Ovary (tissue), 7 donors: ENCODE measurements at regions not wholly inside any gene's neighbourhood (a gene's known extent, or its start where the extent isn't known, plus 50 kb on each side); places are given as distances from the start of the nearest gene placed in this dataset.

Experiments
- DNase-seq, 5 donors: peaks; one replicate each; pipeline ENCODE4 v3.0.0-alpha.2; 2019 to 2020
- H3K27ac ChIP-seq, 2 donors: fragments of 200-600 bp; one replicate each; pipeline versions ENCODE4 v1.5.1 to v1.8.0; 2019 to 2022
- H3K27me3 ChIP-seq: fragments of 200-600 bp; one replicate; pipeline ENCODE4 v1.8.0; 2022
- H3K36me3 ChIP-seq: fragments of 200-600 bp; sonication (generic); one replicate; pipeline ENCODE4 v1.5.1; 2019
- H3K4me1 ChIP-seq: one replicate; pipeline ENCODE4 v1.8.1; 2013; ENCODE audit warnings: mild to moderate bottlenecking, moderate library complexity; ENCODE audit not compliant: insufficient read depth
- H3K4me3 ChIP-seq: fragments of 200-600 bp; sonication (generic); one replicate; pipeline ENCODE4 v1.5.1; 2017
- H3K9me3 ChIP-seq, 2 donors: fragments of 200-600 bp in 1 of 2; sonication (generic) in 1 of 2; one replicate each; pipeline versions ENCODE4 v1.5.1 to v1.8.1; 2013 to 2019; ENCODE audit warnings: mild to moderate bottlenecking in 1 of 2, moderate library complexity in 1 of 2
- EP300 ChIP-seq: sonication (generic); formaldehyde crosslinking; IDR thresholded peaks from one replicate; pipeline ENCODE4 v1.6.1; 2017; ENCODE audit warnings: antibody characterized with exemption
- POLR2A ChIP-seq: fragments of 450-650 bp; IDR thresholded peaks from one replicate; pipeline ENCODE4 v1.6.1; 2017; ENCODE audit warnings: antibody characterized with exemption, mild to moderate bottlenecking, moderate library complexity
- WGBS, 3 donors: extraction: QIAGEN DNeasy Blood & Tissue Kit in 1 of 3; methylation state at CpG; one replicate each; pipeline versions ENCODE4 v1.1.5 to v1.1.7; 2013 to 2017; 5-methylcytosine and 5-hydroxymethylcytosine counted together
- intact Hi-C, 4 donors: fragments of 100-400 bp; cut with DNase I; formaldehyde crosslinking; loops; one replicate each; pipeline versions ENCODE4 v1.11.0 to v1.15.1; 2022 to 2023
- TF ChIP-seq, protein P1 (sequence below), 3 donors: fragments of 450-650 bp in 2 of 3; fragments of 200-600 bp in 1 of 3; IDR thresholded peaks; one replicate each; pipeline versions ENCODE4 v1.5.1 to v1.8.0; 2016 to 2022; ENCODE audit warnings: antibody characterized with exemption in 3 of 3, mild to moderate bottlenecking in 1 of 3
- donor health status: DM: no; HTN: no; CAD: no; lungs with moderate emphysema.
- donor health status: DM: no; HTN: no; CAD: no.
- donor health status: Bipolar disorder and iron deficiency.
- donor health status: DM: no; HTN: no; CAD: no.
- donor health status: DM: yes; HTN: yes; CAD: no.

- Histone ChIP-seq H3K27me3 (no peaks in the 10 kb centered on the region), H3K36me3 (no peaks in the 10 kb centered on the region), H3K9me3 (no peaks in the 10 kb centered on the region), H3K4me1 (no peaks in the 10 kb centered on the region), H3K4me3 (no peak overlapping the region), H3K27ac (no peak overlapping the region)
- TF ChIP-seq, protein P1, sequence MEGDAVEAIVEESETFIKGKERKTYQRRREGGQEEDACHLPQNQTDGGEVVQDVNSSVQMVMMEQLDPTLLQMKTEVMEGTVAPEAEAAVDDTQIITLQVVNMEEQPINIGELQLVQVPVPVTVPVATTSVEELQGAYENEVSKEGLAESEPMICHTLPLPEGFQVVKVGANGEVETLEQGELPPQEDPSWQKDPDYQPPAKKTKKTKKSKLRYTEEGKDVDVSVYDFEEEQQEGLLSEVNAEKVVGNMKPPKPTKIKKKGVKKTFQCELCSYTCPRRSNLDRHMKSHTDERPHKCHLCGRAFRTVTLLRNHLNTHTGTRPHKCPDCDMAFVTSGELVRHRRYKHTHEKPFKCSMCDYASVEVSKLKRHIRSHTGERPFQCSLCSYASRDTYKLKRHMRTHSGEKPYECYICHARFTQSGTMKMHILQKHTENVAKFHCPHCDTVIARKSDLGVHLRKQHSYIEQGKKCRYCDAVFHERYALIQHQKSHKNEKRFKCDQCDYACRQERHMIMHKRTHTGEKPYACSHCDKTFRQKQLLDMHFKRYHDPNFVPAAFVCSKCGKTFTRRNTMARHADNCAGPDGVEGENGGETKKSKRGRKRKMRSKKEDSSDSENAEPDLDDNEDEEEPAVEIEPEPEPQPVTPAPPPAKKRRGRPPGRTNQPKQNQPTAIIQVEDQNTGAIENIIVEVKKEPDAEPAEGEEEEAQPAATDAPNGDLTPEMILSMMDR (IDR thresholded peaks at IDR 0.05) = no peak
- no peak for TF ChIP-seq POLR2A
- no peak for TF ChIP-seq EP300
- intact Hi-C loops = no loop called here
- 81 to 83% (median 81%) methylated on average over 2 of the region's 2 CpGs for WGBS, 3 donors
- no peak for DNase-seq
These were observed 195.6 kb downstream of the FSIP2 start for GRCh38 chr2:185934232-185934631.

GRCh38 chr2:185939858-185940257, 201.3 kb downstream of the FSIP2 start:
- H3K27me3 ChIP-seq = peaks cover 2% of the 10 kb centered on the region
- H3K27ac ChIP-seq = no peak overlapping the region
- H3K36me3 ChIP-seq = no peaks in the 10 kb centered on the region
- no peak for DNase-seq
- H3K9me3 ChIP-seq = peaks cover 0 to 3% of the 10 kb centered on the region in 2 donors
- no peaks in the 10 kb centered on the region for H3K4me1 ChIP-seq
- intact Hi-C loops = no loop called here
- no peak for TF ChIP-seq POLR2A
- TF ChIP-seq, protein P1 (IDR thresholded peaks at IDR 0.05) = no peak
- no peak for TF ChIP-seq EP300
- H3K4me3 ChIP-seq = no peak overlapping the region

DNA sequence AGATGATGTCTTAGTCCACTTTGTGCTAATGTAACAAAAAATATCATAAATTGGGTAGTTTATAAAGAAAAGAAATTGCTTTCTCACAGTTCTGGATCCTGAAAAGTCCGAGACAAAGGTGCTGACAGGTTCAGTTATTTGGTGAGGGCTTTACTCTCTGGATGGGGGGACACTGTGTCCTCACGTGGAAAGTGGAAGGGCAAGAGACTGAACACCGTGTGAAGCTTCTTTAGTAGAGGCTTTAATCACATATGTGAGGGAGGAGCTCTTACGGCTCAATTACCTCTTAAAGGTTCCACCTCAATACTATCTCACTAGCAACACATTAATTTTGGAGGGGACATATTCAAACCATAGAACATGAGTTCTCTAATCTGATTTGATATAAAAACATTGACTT, 204.3 kb downstream of the FSIP2 start:
- 90 to 92% (median 90%) methylated on average over 4 of the region's 4 CpGs for WGBS, 3 donors

GRCh38 chr2:185947722-185948121, 209.1 kb downstream of the FSIP2 start:
- no peaks in the 10 kb centered on the region for H3K4me1 ChIP-seq
- no peaks in the 10 kb centered on the region for H3K27me3 ChIP-seq
- H3K9me3 ChIP-seq = peaks cover 0 to 3% of the 10 kb centered on the region in 2 donors
- TF ChIP-seq POLR2A (no peak), EP300 (no peak)
- TF ChIP-seq, protein P1 (IDR thresholded peaks at IDR 0.05) = no peak
- no peak overlapping the region for H3K27ac ChIP-seq
- no peak overlapping the region for H3K4me3 ChIP-seq
- DNase-seq = no peak
- intact Hi-C loops = no loop called here
- 81 to 84% (median 81%) methylated on average over 2 of the region's 2 CpGs for WGBS, 3 donors
- no peaks in the 10 kb centered on the region for H3K36me3 ChIP-seq

More for the DNA sequence above, 204.3 kb downstream of the FSIP2 start:
- Histone ChIP-seq H3K4me3 (no peak overlapping the region), H3K27ac (no peak overlapping the region), H3K4me1 (no peaks in the 10 kb centered on the region), H3K36me3 (no peaks in the 10 kb centered on the region), H3K9me3 (peaks cover 0 to 3% of the 10 kb centered on the region in 2 donors), H3K27me3 (peaks cover 2% of the 10 kb centered on the region)
- TF ChIP-seq POLR2A = no peak
- no peak for TF ChIP-seq EP300
- TF ChIP-seq, protein P1 (IDR thresholded peaks at IDR 0.05) = no peak
- intact Hi-C loops = no loop called here
- DNase-seq = no peak

- 96 to 97% (median 96%) methylated on average over 3 of the region's 3 CpGs for WGBS, 3 donors
- Histone ChIP-seq H3K27me3 (no peaks in the 10 kb centered on the region), H3K27ac (no peak overlapping the region), H3K4me1 (no peaks in the 10 kb centered on the region), H3K4me3 (no peak overlapping the region), H3K9me3 (no peaks in the 10 kb centered on the region), H3K36me3 (no peaks in the 10 kb centered on the region)
- intact Hi-C loops = no loop called here
- no peak for TF ChIP-seq POLR2A
- TF ChIP-seq, protein P1 (IDR thresholded peaks at IDR 0.05) = no peak
- TF ChIP-seq EP300 = no peak
- no peak for DNase-seq
These were observed 213.5 kb downstream of the FSIP2 start for GRCh38 chr2:185952100-185952499.
